ENCODE measurements at regions not wholly inside any gene's neighbourhood (a gene's known extent, or its start where the extent isn't known, plus 50 kb on each side); places are given as distances from the start of the nearest gene placed in this dataset.
"Not testable (repeated sequence)": the region's sequence is repeated elsewhere in the genome, so short reads cannot be mapped to it uniquely, and the experiment has no call there.

DNA sequence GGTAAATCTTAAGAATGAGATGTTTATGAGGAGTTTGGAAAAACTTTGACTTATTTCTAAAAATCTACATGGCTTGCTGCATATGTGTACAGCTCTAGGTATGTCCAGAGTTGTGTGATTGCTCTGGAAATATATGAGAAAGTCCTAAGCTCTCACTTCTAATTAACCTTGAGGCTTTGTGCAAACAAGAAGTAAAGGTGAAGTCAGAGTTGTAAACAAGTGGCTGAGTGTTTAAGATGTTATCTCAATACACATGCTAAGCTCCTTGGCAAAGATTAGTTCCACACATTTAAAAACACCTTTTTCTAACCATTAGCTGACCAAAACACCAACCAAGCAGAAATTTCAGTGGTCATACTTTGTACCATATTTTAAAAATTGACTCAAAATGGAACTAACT lies 684.2 kb downstream of the HTR1B start:
- no peak for DNase-seq (ENCODE audit: low spot score)

DNA sequence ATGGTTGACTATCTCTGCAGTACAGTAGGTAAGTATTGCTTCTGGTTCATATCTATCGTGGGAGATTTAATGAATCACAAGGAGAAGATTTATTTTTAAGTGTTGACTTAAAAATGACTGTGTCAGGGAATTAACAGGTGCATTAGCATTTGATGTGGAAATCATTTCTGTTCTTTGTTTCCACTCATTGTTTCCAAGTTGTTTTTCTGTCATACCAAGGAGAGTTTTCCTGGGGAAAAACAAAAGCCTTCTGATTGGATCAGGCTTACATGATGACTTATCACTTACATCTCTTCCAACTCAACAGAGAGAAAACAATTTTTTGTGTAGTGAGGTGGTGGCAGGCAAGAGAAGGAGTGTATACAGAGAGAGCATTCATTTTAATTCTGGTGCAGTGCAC lies 686.4 kb downstream of the HTR1B start:
- DNase-seq (ENCODE audit: low spot score) = no peak

- no peak for DNase-seq (ENCODE audit: low spot score)
Observed at GRCh38 chr6:76774781-76775384, 688.4 kb downstream of the HTR1B start.

GRCh38 chr6:76772951-76773350 lies 690.3 kb downstream of the HTR1B start:
- DNase-seq (ENCODE audit: low spot score) = no peak

- no peak for DNase-seq (ENCODE audit: low spot score)
Observed at GRCh38 chr6:76771059-76771634, 692.1 kb downstream of the HTR1B start.

- no peak for DNase-seq (ENCODE audit: low spot score)
Observed at GRCh38 chr6:76770281-76770680, 693.0 kb downstream of the HTR1B start.

DNA sequence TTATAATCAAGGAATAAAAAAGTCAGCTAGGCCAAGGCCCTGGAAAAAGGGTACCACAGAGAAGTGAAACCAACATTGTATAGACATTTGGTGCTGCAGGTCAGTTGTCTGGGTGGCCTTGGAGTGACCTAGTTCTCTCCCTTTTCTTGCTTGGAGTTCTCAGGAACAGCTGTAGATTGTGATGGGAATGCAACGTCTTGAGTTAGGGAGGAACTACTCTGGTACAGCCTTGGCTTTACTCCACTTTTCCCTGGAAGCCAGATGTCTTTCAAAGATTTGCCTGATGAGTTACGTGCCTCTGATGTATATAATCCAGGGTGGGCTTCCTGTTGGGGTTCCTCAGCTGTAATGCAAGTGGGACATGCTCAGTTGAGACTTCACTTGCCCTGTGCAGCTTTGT lies 694.7 kb downstream of the HTR1B start:
- DNase-seq (ENCODE audit: low spot score) = no peak

GRCh38 chr6:76764057-76764456 lies 691.6 kb upstream of the IMPG1 start:
- DNase-seq (ENCODE audit: low spot score) = no peak

GRCh38 chr6:76752841-76753240 lies 680.4 kb upstream of the IMPG1 start:
- no peak for DNase-seq (ENCODE audit: low spot score)

DNA sequence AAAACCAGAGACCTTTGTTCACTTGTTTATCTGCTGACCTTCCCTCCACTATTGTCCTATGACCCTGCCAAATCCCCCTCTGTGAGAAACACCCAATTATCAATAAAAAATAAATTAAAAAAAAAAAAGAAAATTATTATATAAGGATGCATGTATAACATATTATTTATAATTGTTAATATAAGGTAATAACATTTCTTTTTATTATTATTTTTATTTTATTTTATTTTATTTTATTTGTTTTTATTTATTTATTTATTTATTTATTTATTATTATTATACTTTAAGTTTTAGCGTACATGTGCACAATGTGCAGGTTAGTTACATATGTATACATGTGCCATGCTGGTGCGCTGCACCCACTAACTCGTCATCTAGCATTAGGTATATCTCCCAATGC lies 672.9 kb upstream of the IMPG1 start:
- not testable (repeated sequence) for DNase-seq (ENCODE audit: low spot score)

DNA sequence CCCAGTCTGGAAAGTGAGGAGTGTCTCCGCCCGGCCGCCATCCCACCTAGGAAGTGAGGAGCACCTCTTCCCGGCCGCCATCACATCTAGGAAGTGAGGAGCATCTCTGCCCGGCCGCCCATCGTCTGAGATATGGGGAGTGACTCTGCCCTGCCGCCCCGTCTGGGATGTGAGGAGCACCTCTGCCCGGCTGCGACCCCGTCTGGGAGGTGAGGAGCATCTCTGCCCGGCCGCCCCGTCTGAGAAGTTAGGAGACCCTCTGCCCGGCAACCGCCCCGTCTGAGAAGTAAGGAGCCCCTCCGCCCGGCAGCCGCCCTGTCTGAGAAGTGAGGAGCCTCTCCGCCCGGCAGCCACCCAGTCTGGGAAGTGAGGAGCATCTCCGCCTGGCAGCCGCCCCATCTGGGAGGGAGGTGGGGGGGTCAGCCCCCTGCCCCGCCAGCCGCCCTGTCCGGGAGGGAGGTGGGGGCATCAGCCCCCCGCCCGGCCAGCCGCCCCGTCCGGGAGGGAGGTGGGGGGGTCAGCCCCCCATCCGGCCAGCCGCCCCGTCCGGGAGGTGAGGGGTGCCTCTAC lies 671.8 kb upstream of the IMPG1 start:
- not testable (repeated sequence) for DNase-seq (ENCODE audit: low spot score)

DNA sequence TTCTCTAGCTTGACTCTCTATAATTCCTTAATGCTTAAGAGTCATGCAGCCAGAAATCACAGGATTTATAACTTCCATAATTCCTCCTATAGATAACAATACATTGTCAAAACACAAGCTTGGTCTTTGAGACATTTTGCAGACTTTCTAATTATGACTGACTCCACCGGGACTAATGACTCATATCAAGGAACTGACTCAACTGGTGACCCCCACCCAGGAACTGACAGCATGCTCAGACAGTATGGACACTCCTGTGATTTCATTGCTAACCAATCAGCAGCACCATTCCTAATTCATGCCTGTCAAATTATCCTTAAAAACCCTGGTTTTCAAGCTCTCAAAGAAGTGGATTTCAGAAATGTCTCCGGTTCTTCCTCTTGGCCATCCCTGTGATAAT lies 670.5 kb upstream of the IMPG1 start:
- DNase-seq (ENCODE audit: low spot score) = peak; percentile 25

GRCh38 chr6:76719449-76719848 lies 647.0 kb upstream of the IMPG1 start:
- no peak for DNase-seq (ENCODE audit: low spot score)

DNA sequence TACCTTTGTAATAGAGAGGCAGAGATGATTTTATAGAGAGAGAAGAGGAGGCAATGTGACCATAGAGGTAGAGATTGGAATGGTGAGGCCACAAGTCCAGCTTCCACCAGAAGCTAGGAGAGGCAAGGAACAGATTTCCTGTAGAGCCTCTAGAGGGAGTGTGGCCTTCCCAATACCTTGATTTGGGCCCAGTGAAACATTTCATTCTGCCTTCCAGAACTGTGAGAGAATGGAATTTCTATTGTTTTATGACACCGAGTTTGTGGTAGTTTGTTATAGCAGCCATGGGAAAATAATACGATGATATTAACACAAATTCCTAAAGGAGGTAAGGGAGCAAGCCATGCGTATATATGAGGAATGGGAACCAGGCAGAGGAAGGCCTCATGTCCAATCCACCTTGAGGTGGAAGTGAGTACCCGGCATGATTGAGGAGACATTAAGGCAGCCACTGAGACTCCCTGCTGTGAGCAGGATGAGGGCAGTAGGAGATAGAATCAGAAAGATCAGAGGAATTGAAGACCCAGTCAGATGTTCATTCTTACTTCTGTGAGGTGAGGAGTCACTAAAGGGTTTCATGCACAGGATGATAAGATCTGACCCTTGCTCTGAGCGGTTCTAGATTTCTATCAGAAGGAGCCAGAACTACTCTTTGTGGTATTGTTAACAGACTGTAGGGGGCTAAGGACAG lies 636.3 kb upstream of the IMPG1 start:
- DNase-seq (ENCODE audit: low spot score) = no peak

DNA sequence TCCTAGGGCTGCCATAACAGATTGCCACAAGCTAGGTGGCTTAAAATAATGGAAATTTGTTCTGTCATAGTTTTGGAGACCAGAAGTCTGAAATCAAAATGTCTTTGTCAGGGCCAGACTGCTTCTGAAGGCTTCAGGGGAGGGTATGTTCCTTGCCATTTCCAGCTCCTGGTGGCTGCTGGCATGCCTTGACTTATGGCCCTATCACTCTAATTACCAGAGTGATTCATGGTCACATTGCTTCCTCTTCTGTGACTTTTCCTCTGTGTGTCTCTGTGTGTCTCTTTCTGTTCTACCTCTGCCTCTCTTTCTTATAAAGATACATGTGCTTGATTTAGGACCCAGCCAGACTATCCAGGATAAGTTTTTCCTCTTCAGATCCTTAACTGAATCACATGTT lies 635.2 kb upstream of the IMPG1 start:
- DNase-seq (ENCODE audit: low spot score) = peak; percentile 4

DNA sequence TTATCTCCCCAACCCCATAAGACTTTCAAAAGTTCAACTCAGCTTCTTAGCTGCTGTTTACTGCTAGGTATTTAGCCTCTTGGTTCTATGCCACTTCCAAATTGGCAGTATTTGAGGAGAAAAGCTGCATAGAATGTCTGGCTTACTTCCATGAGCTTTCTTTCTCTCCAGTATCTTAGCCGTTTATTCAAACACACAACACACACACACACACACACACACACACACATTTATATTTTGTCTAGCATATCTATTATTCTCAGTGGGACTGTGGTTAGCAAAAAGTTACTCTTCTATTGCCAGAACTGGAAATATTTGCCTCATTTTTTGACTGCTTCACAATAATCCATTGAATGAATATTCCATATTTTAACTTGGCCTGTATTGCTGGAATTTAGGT lies 634.2 kb upstream of the IMPG1 start:
- no peak for DNase-seq (ENCODE audit: low spot score)

GRCh38 chr6:76706086-76706485 lies 633.6 kb upstream of the IMPG1 start:
- no peak for DNase-seq (ENCODE audit: low spot score)

DNA sequence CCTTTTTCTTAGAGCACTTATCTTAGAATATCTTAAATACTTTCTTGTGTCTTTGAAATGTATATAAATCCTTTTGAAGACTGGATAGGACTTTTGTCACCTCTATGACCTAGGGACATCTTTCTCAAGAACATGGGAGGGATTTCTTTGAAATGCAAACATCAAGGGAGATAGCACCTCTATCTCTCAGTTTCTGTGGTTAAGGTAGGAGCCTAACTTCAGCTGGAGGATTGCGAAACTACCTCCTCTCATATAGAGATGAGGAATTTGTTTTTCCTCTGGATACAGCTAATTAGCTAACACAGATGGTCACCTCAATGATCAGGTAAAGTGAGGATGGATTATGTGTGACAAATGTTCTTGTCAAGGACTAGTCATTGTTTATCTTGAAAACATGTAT lies 631.3 kb upstream of the IMPG1 start:
- no peak for DNase-seq (ENCODE audit: low spot score)

GRCh38 chr6:76703285-76703684 lies 630.8 kb upstream of the IMPG1 start:
- DNase-seq (ENCODE audit: low spot score) = no peak

DNA sequence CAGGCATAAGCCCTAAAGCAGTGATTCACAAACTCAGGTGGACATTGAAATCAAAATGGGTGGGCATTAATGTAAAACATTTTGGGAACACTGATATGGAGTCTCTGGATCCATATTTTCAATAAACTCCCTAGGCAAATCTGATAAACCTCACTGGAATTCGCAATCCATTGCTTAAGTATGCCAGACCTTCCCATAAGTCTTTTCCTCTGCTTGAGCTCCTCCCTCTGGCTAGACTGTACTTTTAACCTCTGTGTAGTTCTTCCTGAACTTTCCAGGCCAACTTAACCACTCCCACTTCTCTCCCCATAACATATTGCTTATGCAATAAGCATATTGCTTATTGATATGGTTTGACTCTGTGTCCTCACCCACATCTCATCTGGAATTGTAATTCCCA lies 629.7 kb upstream of the IMPG1 start:
- no peak for DNase-seq (ENCODE audit: low spot score)

DNA sequence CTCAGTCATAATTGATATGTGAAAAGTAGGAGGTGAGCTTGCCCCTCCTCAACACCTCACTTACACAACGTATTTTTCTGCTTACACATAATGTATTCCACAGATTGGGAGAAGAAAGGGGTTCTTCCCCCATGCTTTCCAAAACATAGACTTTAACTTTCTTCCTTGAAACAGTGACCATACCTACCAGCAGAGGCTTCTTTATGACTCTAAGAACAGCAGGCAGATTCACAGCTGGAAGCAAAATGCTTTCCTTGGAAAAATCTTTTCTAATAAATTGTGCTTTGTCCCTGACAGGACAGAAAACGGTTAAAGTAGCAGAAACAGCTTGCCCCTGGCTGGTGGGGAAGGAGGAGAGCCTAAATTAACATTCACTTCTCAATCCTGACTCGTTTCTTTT lies 629.1 kb upstream of the IMPG1 start:
- DNase-seq (ENCODE audit: low spot score) = no peak

DNA sequence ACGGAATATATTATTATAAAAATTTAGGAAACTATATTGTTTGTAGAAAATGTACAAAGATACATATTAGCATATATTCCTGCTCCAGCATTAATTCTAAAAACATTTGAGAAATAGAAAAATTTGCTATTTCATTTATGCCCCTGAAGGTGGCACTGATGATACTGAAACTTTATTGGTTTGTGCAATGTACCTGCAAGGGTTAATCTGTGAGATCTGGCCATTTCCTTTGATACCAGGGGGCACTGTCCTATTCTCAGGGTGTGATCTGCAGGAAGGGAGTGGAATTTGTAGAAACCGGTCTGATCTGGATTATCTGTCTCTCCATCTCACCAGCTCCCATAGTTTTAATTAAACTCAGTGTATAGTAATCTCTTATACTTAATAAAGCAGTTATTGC lies 625.1 kb upstream of the IMPG1 start:
- DNase-seq (ENCODE audit: low spot score) = peak; percentile 7

- no peak for DNase-seq (ENCODE audit: low spot score)
Observed at GRCh38 chr6:76694795-76695194, 622.3 kb upstream of the IMPG1 start.

Measured in A172 (cell line).